NCI-H446 (cell line): ENCODE measurements at regions not wholly inside any gene's neighbourhood (a gene's known extent, or its start where the extent isn't known, plus 50 kb on each side); places are given as distances from the start of the nearest gene placed in this dataset.
"Not testable (repeated sequence)": the region's sequence is repeated elsewhere in the genome, so short reads cannot be mapped to it uniquely, and the experiment has no call there.

Experiments used
- DNase-seq, 2 experiments: peaks; one replicate each; lab custom pipeline; 2025; lab: John Stamatoyannopoulos, UW

DNA sequence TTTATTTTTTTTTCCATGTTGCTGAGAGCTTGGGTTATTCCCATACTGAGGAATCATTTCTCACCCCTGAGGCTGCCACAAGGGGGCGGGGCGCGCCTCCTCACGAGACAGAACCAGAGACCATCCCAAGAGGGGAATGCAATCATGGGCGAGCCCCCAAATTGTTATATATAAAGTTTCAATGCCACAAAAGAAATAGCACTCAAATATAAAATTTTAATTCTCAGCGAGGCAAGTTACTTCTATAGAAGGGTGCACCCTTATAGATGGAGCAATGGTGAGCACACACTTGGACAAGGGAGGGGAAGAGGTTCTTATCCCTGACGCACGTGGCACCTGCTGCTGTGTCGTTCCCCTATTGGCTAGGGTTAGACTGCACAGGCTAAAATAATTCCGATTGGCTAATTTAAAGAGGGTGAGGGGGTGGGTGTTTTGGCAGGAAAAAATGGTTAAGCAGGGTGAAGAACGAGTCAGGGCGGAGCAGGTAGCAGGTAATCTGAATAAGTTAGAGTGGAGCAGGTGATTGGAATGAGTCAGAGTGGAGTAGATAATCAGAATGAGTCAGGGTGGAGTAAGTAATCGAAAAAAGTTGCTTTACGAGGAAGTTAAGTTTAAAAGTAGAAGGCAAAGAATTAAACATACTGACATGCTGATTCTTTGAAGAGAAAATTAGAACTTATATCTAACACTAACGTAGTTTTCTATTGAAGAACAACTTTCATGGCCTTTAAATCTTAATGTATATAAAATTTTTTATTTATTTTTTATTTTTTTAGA lies 177.5 kb downstream of the MTCL1 start:
- no peak for DNase-seq

DNA sequence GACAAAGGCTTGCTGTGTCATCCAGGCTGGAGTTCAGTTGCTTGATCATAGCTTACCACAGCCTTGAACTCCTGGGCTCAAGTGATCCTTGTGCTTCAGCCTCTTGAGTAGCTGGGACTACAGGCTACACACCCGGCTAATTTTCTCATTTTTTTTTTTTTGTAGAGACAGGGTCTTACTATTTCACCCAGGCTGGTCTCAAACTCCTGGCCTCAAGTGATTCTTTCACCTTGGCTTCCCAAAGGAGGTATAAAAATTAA lies 178.0 kb downstream of the MTCL1 start:
- DNase-seq: no peak

DNA sequence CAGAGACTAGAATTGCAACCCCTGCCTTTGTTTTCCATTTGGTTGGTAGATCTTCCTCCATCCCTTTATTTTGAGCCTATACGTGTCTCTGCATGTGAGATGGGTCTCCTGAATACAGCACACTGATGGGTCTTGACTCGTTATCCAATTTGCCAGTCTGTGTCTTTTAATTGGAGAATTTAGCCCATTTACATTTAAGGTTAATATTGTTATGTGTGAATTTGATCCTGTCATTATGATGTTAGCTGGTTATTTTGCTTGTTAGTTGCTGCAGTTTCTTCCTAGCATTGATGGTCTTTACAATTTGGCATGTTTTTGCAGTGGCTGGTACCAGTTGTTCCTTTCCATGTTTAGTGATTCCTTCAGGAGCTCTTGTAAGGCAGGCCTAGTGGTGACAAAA lies 182.5 kb downstream of the MTCL1 start:
- DNase-seq: not testable (repeated sequence)

DNA sequence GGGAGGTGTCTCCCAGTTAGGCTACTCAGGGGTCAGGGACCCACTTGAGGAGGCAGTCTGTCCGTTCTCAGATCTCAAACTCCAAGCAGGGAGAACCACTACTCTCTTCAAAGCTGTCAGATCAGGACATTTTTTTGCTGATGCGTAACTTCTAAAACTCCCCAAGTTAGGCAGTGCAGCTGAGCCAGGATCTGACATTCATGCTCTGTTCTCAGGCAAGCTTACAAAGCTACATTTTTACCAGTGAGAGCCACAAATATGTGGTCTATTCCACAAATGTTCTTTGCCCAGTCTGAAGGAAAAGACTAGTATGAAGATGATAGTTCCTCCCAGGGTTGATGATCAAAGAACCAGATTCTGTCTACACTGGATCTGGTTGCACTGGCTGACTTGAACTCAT lies 184.1 kb downstream of the MTCL1 start:
- no peak for DNase-seq

DNA sequence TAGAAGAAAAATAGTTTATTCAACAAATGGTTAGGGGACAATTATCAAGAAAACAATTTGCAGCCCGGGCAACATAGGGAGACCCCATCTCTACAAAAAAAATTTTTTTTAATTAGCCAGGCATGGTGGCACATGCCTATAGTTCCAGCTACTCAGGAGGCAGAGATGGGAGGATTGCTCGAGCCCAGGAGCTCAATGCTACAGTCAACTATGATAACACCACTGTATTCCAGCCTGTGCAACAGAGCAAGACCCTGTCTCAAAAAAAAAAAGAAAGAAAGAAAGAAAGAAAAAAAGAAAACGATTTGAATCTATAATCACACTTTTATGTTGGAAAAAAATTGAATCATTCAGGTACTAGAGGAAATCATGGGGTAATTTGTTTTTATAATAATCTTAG lies 185.1 kb downstream of the MTCL1 start:
- DNase-seq: not testable (repeated sequence)

DNA sequence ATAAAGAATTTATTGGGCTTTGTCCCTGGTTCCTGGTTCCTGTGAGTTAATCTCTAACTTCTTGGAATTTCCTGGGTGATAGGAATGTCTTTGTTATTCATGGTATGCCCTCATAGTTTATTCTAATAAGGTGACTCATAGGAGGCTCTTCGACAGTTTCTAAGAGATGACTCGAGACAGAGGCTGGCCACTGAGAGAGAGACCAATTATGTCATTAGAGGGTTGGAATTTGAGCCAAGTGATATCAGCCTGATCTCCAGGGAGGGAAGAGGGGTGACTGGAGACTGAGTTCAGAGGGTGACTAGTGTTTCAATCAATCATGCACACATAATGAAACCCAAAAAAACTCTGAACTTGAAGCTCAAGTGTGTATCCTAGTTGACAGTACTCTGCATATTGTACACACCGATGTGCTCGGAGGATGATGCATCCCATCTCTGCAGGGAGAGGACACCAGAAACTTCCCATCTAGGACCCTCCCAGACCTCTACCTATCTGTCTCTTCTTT lies 185.7 kb downstream of the MTCL1 start:
- DNase-seq: peak in 1 of 2 experiments; percentile 54

DNA sequence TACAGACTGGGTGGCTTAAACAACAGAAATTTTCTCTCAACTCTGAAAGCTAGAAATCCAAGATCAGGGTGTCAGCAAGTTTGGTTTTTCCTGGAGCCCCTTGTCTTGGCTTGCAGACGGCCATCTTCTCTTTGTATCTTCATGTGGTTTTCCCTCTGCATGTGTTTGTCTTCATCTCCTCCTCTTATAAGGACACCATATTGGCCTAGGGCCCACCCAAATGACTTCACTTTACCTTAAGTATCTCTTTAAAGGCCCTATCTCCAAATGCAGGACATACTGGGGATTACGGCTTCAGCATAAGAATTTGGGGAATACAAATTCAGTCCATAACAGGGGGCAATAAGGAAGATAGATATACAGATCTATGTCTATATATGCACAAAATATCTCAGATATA lies 187.9 kb downstream of the MTCL1 start:
- DNase-seq: no peak

DNA sequence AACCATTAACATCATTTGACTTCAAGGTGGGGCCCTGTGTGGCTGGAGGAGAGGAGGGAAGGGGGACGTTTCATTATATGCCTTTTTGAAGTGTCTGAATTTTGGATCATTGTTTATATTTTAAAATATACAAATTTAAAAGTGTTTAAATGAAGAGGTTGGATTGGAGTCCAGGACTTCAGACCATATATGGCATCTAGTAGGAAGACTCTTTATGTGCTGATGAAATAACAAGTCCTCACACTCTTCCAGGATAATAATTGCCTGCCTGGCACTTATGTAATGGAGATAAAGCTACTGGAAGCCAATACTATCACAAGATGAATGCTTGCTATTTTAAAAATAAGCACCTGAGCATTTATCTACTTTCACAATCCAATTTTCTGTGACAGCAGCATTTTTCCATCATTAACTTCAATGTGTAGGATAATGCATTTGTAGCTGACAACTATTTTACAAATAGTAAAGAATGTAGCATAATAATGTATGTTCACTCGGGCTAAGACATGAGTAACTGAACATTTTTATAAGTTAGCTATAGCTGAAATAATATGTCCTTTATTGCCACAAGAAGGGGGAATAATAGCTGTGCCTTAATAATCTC lies 188.4 kb downstream of the MTCL1 start:
- DNase-seq: no peak

DNA sequence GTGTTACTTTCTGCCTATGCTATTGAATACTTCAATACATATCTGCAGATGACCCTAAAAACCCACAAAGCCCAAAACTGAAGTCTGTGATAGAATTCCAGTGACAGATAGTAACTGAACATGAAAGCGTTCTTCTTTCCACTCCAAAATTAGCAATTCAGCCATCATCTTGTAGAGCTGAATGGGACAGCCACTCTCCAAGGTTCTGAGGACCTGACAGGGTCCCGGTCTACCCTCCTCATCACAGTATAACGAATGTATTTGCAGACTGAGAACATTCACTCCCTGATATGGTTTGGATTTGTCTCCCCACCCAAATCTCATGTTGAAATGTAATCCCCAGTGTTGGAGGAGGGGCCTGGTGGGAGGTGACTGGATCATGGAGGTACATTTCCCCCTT lies 189.5 kb downstream of the MTCL1 start:
- DNase-seq: no peak

DNA sequence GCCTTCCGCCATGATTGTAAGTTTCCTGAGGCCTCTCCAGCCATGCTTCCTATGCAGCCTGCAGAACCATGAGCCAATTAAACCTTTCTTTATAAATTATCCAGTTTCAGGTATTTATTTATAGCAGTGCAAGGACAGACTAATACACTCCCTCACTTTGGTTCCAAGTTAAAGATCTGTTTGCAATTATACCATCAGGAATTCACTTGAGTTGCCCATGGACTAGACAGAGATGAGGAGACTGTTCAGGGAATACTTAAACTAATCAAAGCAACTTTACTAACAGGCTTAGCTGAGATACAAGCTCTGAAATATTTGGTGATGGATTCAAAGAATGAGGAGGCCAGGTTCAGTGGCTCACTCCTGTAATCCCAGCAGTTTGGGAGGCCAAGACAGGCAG lies 190.0 kb downstream of the MTCL1 start:
- DNase-seq: no peak

DNA sequence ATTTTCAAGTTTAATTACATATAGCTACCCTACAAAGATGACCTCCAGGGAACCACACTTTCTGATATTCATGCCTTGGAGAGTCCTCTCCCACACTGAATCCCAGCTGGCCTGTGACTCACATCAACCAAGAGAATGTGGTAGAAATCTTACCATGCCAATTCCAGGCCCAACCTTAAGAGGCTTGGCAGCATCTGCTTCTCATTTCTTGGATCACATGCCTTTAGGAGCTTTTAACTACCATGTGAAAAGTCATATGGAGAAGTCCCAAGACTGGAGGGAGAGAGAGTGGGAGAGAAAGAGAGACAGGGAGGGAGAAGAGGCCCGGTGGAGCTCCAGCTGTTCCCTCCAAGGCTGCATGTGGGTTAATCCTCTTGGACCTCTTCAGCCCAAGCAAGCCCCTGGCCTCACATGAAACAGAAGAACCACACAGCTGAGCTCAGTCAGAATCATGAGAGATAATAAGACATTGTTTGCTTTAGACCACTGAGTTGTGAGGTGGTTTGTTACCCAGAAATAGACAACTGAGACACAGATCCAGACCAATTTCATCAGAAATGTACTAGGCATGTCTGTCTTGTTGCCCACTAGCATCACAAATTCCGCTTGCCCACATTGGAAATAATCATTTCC lies 190.7 kb downstream of the MTCL1 start:
- peak in 1 of 2 experiments; percentile 58 for DNase-seq

DNA sequence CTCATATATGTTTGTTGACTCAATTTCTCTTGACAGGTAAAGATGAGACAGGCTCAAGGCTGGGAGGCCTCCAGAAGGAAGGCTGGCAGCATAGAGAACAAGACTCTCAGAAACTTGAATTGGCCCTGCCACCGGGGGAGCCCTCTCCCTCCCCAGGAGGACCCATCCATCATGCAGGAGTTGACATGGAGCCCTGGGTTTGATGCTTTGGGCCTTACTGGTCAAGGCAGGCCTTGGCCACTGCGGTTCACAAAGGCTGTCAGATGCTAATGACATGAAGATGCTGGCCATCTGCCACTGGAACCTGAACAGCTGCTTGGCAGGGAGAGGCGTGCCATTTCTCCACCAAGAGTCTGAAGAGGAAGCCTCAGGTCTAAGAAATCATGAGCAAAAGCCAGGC lies 193.6 kb downstream of the MTCL1 start:
- peak in 1 of 2 experiments; percentile 66 for DNase-seq

DNA sequence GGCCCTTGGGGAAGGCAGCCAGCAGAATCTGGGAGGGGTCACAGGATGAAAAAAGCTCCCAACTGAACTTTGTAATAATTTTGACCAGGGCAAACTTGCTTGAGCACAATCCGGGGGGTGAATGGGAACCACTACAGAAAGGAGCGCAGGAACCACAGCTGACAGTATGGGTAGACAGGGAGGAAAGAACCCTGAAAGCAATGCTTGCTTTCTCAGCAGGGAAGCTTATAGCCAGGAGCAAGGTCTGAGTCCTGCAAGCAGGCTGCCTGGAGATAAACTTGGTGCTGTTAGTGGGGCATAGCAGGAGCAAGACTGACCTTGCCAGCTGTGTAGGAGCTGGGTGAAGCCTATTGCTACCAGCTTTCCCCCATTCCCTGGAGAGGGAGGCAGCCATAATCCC lies 195.2 kb downstream of the MTCL1 start:
- no peak for DNase-seq

DNA sequence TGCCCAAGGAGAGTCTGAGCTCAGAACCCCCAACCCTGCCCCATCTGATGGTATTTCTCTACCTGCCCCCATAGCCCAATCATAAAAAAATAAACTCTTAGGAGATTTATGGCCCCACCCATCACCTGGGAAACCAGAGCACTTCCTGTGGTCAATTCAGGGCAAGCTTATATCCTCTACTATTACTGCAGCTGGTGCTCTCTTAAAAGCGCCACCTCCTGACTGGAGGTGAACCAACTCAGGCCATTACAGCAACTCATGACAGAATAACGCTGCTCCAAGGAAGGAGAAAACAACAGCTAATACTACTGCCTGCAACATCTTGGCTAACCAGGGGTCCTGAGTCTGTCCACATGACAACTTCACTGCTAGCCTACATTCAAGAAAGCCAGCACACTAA lies 195.7 kb downstream of the MTCL1 start:
- DNase-seq: no peak

DNA sequence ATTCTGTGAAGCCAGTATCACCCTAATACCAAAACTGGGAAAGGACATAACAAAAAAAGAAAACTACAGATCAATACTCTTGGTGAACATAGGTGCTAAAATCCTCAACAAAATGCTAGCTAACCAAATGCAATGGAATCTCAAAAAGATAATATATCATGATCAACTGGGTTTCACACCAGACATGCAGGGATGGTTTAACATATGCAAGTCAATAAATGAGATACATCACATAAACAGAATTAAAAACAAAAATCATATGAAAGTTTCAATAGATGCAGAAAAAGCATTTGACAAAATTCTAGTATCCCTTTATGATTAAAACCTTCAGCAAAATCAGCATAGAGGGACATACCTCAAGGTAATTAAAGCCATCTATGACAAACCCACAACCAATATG lies 198.2 kb upstream of the NDUFV2 start:
- DNase-seq: no peak

DNA sequence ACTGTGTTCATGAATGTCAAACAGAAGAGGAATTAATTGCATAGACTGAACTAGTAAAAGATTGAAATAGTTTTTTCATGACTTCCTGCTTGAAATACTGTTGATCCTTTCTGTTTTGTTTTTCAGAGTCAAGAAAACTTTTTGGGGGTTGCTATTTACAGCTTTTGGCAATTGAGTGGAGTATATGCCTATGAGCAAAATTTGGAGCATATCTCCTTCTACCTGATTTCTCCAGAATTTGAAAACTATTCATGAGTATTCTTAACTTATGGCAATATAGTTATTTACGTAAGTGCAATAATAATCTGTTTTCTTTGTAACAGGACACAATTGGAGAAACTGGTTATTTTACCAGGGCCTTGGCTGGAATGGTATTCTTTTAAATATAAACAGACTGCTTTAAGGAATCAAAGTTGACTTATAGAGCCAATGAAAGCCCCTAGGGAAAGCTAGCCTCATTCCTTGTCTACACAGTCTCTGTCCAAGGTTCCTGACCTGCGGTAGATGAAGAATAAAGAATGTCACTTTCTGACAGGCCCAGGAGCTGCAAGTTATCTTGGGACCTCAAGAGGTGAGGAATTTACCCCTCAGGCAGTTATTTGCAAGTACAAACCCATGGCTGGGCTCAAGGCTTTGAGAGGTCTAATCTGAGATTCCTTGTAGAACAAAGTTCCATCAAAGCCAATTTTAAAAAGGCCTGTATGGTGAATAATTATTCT lies 193.5 kb upstream of the NDUFV2 start:
- DNase-seq: no peak

DNA sequence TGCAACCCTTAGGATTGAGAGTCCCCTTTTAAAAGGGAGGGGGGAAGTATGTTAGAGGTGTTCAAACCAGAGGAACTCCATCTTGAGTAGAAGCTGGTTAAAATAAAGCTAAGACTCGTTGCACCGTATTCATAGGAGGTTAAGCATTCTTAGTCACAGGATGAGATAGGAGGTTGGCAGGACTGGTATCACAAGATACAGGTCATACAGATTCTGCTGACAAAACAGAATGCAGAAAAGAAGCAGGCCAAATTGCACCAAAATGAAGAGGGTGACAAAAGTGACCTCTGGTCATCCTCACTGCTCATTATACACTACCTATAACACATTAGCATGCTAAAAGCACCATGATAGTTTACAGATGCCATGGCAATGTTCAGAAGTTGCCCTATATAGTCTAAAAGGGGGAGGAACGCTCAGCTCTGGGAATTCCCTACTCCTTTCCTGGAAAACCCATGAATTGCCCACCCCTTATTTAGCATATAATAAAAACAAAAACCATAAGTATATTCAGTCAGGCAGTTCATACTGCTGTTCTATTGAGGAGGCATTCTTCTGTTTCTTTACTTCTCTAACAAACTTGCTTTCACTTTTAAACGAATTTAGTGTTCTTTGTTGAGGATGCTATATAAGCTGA lies 192.2 kb upstream of the NDUFV2 start:
- no peak for DNase-seq

DNA sequence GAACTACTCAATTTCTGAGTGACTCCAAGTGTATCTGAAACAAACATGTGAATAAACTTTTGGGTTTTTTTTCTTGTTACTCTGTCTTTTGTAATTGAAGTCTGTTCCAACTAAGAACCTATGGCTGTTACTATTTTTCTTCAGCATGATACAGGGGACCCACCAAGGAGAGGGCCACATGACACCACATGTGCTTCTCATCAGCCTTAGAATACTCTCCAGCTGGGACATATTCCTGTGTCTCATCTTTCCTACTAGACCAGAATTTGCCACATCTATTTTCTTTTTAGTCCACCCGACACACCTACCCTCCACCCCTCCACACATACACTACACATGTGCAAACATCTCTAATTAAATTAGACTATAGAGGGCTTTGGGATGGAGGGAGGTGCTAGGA lies 191.7 kb upstream of the NDUFV2 start:
- DNase-seq: no peak

DNA sequence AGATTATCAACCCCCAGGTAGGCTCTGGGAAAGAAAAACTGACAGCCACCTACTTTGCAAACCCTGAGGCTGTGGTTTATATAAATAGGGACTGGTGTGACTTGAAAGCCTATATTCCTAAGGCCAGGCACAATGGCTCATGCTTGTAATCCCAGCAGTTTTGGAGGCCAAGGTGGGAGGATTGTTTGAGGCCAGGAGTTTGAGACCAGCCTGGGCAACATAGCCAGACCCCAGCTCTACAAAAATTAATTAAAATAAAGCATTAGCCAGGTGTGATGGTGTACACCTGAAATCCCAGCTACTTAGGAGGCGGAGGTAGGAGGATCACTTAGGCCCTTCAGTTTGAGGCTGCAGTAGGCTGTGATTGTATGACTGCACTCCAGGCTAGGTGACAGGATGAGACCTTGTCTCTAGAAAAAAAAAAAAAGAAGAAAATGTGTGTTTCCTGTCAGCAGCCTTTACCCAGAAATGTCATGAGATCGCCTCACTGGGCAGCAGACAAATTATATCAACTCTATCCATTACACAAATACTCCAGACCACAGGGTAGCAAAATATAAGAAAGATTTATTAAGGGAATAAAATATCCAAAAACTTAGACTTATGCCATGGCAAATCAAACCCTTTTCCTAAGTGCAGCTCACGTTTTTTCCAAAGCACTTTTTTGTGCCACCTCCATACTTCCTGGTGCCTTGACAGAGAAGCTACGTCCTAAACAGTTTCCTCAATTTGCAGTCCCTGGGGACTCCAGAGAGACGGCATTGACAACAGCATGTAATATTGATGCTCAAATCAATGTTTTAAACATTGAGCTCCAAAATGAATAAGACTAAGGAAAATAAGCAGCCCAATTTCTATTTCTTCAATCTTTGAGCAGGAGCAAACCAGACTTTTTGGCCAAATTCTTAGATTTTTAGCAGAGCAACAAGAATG lies 190.8 kb upstream of the NDUFV2 start:
- no peak for DNase-seq

DNA sequence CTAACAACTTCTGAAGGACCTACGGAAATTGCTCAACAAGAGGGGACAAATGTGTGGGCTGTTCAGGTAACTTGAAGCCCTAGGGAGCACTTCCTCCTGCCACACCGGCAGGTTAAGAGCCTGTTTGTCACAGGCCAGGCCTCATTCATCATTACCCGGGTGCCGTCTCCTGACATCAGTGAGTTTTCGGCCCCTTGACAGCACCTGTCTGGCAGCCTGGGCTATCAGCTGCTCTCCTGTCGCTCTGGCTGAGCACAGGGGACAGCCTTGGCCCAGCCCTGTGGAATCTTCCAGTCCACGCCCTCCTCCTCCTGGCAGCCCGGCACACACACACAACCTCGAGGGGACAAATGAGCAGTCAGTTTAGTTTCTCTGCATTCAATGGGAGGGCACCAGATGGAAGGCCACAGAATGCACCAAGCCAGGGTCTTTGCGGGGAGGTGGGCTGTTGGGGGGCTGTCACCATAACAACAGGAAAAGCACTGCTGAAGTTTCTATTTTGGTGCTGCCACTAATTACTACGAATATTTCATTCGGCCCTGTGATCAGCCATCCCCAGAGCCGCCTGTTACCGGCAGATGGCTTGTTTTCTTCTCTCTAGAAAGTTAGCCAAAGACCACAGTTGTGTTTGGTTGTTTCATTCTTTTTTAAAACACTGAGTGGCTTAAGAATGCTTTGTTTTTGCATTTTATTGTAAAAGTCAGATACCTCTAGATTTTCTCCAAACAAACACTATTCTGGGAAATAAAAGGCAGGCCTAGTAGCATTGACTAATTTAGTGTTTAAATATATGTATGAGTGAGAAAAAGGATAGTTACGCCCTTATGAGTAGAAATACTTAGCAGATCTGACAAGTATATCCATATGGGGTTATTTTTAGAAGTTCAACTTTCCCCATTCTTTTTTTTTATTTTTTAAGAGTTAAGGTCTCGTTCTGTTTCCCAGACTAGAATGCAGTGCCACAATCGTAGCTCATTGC lies 189.9 kb upstream of the NDUFV2 start:
- DNase-seq: peak; percentile 75 to 81
